Type B pancreatic cell (in vitro differentiated cells): ENCODE measurements at regions not wholly inside any gene's neighbourhood (a gene's known extent, or its start where the extent isn't known, plus 50 kb on each side); places are given as distances from the start of the nearest gene placed in this dataset.
"Not testable (repeated sequence)": the region's sequence is repeated elsewhere in the genome, so short reads cannot be mapped to it uniquely, and the experiment has no call there.

Experiments used
- DNase-seq: peaks from one replicate; pipeline ENCODE4 v3.0.0; 2021; ENCODE audit warnings: mixed read lengths; ENCODE audit not compliant: unreplicated experiment; ENCODE audit errors: extremely low spot score
- H3K27ac Mint-ChIP-seq: 2 replicates; pipeline ENCODE4 v1.8.0; 2021; ENCODE audit warnings: mild to moderate bottlenecking, mixed read lengths
- H3K27me3 Mint-ChIP-seq: 2 replicates; pipeline ENCODE4 v1.8.0; 2021; ENCODE audit warnings: mixed read lengths
- H3K36me3 Mint-ChIP-seq: 2 replicates; pipeline ENCODE4 v1.8.0; 2021; ENCODE audit warnings: mixed read lengths
- H3K4me1 Mint-ChIP-seq: one replicate; pipeline ENCODE4 v1.8.0; 2021; ENCODE audit warnings: mixed read lengths; ENCODE audit not compliant: unreplicated experiment
- H3K4me3 Mint-ChIP-seq: 2 replicates; pipeline ENCODE4 v1.8.0; 2021; ENCODE audit warnings: mild to moderate bottlenecking, mixed read lengths
- H3K9me3 Mint-ChIP-seq: 2 replicates; pipeline ENCODE4 v1.8.0; 2021; ENCODE audit warnings: mixed read lengths
- TF ChIP-seq, protein P1 (sequence below): fragments of 200-600 bp; sonication (generic); conservative IDR thresholded peaks from 2 replicates; pipeline ENCODE4 v1.5.0; 2021; ENCODE audit warnings: antibody characterized with exemption, mild to moderate bottlenecking

- TF ChIP-seq, protein P1, sequence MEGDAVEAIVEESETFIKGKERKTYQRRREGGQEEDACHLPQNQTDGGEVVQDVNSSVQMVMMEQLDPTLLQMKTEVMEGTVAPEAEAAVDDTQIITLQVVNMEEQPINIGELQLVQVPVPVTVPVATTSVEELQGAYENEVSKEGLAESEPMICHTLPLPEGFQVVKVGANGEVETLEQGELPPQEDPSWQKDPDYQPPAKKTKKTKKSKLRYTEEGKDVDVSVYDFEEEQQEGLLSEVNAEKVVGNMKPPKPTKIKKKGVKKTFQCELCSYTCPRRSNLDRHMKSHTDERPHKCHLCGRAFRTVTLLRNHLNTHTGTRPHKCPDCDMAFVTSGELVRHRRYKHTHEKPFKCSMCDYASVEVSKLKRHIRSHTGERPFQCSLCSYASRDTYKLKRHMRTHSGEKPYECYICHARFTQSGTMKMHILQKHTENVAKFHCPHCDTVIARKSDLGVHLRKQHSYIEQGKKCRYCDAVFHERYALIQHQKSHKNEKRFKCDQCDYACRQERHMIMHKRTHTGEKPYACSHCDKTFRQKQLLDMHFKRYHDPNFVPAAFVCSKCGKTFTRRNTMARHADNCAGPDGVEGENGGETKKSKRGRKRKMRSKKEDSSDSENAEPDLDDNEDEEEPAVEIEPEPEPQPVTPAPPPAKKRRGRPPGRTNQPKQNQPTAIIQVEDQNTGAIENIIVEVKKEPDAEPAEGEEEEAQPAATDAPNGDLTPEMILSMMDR = no peak
- Mint-ChIP-seq H3K9me3 (peaks cover 12% of the 10 kb centered on the region), H3K36me3 (no peaks in the 10 kb centered on the region), H3K27ac (no peak overlapping the region), H3K27me3 (no peaks in the 10 kb centered on the region), H3K4me3 (no peak overlapping the region), H3K4me1 (no peaks in the 10 kb centered on the region)
- no peak for DNase-seq
Measured at GRCh38 chr12:45522227-45522626, 207.3 kb upstream of the ARID2 start.

- H3K9me3 Mint-ChIP-seq = peaks cover 12% of the 10 kb centered on the region
- H3K36me3 Mint-ChIP-seq, H3K4me3 Mint-ChIP-seq, DNase-seq, H3K27me3 Mint-ChIP-seq, H3K4me1 Mint-ChIP-seq, H3K27ac Mint-ChIP-seq: not testable (repeated sequence)
Measured at GRCh38 chr12:45526823-45527222, 202.7 kb upstream of the ARID2 start.

DNA sequence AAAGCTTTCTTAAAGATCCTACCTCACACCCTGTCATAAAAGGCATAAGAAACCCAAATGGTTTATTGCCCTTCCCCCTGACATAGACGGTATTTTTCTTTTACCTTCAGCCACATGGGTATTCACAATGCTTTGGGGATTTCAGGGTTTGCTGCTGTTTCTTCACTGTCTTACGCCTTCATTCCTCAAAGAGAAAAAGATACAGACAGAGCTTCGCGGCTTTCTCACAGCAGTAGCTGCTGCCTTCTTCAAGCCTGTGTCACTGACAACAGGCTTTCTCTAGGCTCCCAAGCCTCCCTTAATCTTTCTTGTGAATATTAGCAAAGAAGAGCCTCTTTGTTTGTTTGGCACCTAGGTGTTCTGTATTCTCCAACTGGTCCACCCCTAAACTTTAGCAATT lies 197.4 kb upstream of the ARID2 start:
- Mint-ChIP-seq H3K27ac (no peak overlapping the region), H3K36me3 (no peaks in the 10 kb centered on the region)
- TF ChIP-seq, protein P1 = no peak

GRCh38 chr12:45535610-45536180 lies 193.8 kb upstream of the ARID2 start:
- Mint-ChIP-seq H3K4me1 (no peaks in the 10 kb centered on the region), H3K36me3 (no peaks in the 10 kb centered on the region), H3K27ac (no peak overlapping the region), H3K9me3 (no peaks in the 10 kb centered on the region), H3K27me3 (no peaks in the 10 kb centered on the region), H3K4me3 (no peak overlapping the region)
- no peak for DNase-seq
- TF ChIP-seq, protein P1 = no peak

More for the DNA sequence above, 197.4 kb upstream of the ARID2 start:
- H3K9me3 Mint-ChIP-seq = no peaks in the 10 kb centered on the region
- no peak for DNase-seq
- H3K27me3 Mint-ChIP-seq = no peaks in the 10 kb centered on the region
- no peaks in the 10 kb centered on the region for H3K4me1 Mint-ChIP-seq
- H3K4me3 Mint-ChIP-seq = no peak overlapping the region

DNA sequence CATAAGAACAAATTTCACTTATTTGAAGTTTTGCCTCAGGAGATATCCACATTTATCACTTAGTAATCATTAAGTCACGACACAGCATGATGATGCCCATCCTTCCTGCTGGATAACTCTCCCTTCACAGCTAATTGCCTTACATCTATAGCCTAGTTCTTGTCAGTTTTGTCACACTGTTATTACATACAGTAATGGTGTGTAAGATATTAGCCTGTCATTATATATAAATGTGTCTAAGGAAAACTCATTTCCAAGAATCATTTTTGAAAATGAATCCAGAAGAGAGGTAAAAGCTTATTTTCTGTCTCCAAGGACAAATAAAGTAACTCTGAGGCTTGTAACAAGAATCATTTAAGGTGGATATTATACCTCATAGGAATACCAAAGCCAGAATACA lies 193.2 kb upstream of the ARID2 start:
- no peak overlapping the region for H3K4me3 Mint-ChIP-seq
- TF ChIP-seq, protein P1 = no peak
- H3K4me1 Mint-ChIP-seq = no peaks in the 10 kb centered on the region
- no peak for DNase-seq
- no peaks in the 10 kb centered on the region for H3K27me3 Mint-ChIP-seq
- no peaks in the 10 kb centered on the region for H3K36me3 Mint-ChIP-seq
- no peak overlapping the region for H3K27ac Mint-ChIP-seq
- H3K9me3 Mint-ChIP-seq = no peaks in the 10 kb centered on the region

GRCh38 chr12:45540661-45541341 lies 188.7 kb upstream of the ARID2 start:
- Mint-ChIP-seq H3K27ac (no peak overlapping the region), H3K4me1 (no peaks in the 10 kb centered on the region), H3K36me3 (no peaks in the 10 kb centered on the region), H3K9me3 (no peaks in the 10 kb centered on the region), H3K4me3 (no peak overlapping the region), H3K27me3 (no peaks in the 10 kb centered on the region)
- DNase-seq = no peak
- TF ChIP-seq, protein P1 = no peak
